WTC11 (cell line): ENCODE measurements at regions not wholly inside any gene's neighbourhood (a gene's known extent, or its start where the extent isn't known, plus 50 kb on each side); places are given as distances from the start of the nearest gene placed in this dataset.

ENCODE experiments used
- ATAC-seq: fragments of 200-7000 bp; cut with Tn5 transposase; 2 replicates; pipeline ENCODE4 v1.10.0; 2021; ENCODE audit warnings: mild to moderate bottlenecking, moderate library complexity
- CTCF ChIA-PET: fragments of 300-600 bp; sonication (Branson Sonifier 250); formaldehyde crosslinking; loops from one replicate; lab custom pipeline; 2021; ENCODE audit warnings: antibody characterized with exemption; lab: Charles Lee
- POLR2A ChIA-PET: fragments of 350-600 bp; sonication (Branson Sonifier 250); formaldehyde crosslinking; loops from one replicate; lab custom pipeline; 2021; ENCODE audit warnings: antibody characterized with exemption; lab: Charles Lee
- DNase-seq: peaks from one replicate; pipeline ENCODE4 v3.0.0; 2021; ENCODE audit warnings: low spot score
- H3K27ac Mint-ChIP-seq: 2 replicates; pipeline ENCODE4 v1.8.0; 2021; ENCODE audit warnings: mixed read lengths
- H3K27me3 Mint-ChIP-seq: 2 replicates; pipeline ENCODE4 v1.8.0; 2021; ENCODE audit warnings: low read depth, mild to moderate bottlenecking, moderate library complexity, mixed read lengths
- H3K36me3 Mint-ChIP-seq: 2 replicates; pipeline ENCODE4 v1.8.0; 2021; ENCODE audit warnings: mixed read lengths
- H3K4me1 Mint-ChIP-seq: 2 replicates; pipeline ENCODE4 v1.8.0; 2022; ENCODE audit warnings: mixed read lengths
- H3K4me3 Mint-ChIP-seq: 2 replicates; pipeline ENCODE4 v1.8.0; 2021; ENCODE audit warnings: mild to moderate bottlenecking, moderate library complexity, mixed read lengths
- H3K9me3 Mint-ChIP-seq: 2 replicates; pipeline ENCODE4 v1.8.0; 2021; ENCODE audit warnings: mixed read lengths
- ELF4 ChIP-seq: sonication (generic); formaldehyde crosslinking; IDR thresholded peaks from 2 replicates; pipeline ENCODE4 v1.8.1; 2022; ENCODE audit warnings: low read depth, mild to moderate bottlenecking, moderate library complexity, missing genetic modification reagents
- FOXK1 ChIP-seq: sonication (generic); formaldehyde crosslinking; IDR thresholded peaks from 2 replicates; pipeline ENCODE4 v1.8.0; 2022; ENCODE audit warnings: mild to moderate bottlenecking, moderate library complexity, missing genetic modification reagents
- FOXP4 ChIP-seq: sonication (generic); formaldehyde crosslinking; IDR thresholded peaks from 2 replicates; pipeline ENCODE4 v1.8.0; 2022; ENCODE audit warnings: mild to moderate bottlenecking, missing genetic modification reagents
- MLX ChIP-seq: sonication (generic); formaldehyde crosslinking; IDR thresholded peaks from 2 replicates; pipeline ENCODE4 v1.8.1; 2023; ENCODE audit warnings: mild to moderate bottlenecking, missing genetic modification reagents, moderate library complexity
- NFE2L1 ChIP-seq: sonication (generic); formaldehyde crosslinking; IDR thresholded peaks from 2 replicates; pipeline ENCODE4 v1.8.1; 2023; ENCODE audit warnings: missing genetic modification reagents
- NR2C2 ChIP-seq: sonication (generic); formaldehyde crosslinking; IDR thresholded peaks from 2 replicates; pipeline ENCODE4 v1.8.0; 2022; ENCODE audit warnings: mild to moderate bottlenecking, missing genetic modification reagents
- PRDM15 ChIP-seq: sonication (generic); formaldehyde crosslinking; IDR thresholded peaks from 2 replicates; pipeline ENCODE4 v1.8.0; 2022; ENCODE audit warnings: missing genetic modification reagents
- RELA ChIP-seq: sonication (generic); formaldehyde crosslinking; IDR thresholded peaks from 2 replicates; pipeline ENCODE4 v1.8.1; 2022; ENCODE audit warnings: missing genetic modification reagents, mild to moderate bottlenecking, borderline replicate concordance
- SMAD4 ChIP-seq: sonication (generic); formaldehyde crosslinking; IDR thresholded peaks from 2 replicates; pipeline ENCODE4 v1.8.0; 2022; ENCODE audit warnings: mild to moderate bottlenecking, missing genetic modification reagents
- SOX15 ChIP-seq: fragments of 250-450 bp; sonication (Bioruptor Pico); IDR thresholded peaks from 2 replicates; pipeline ENCODE4 v1.9.0; 2021; ENCODE audit warnings: mild to moderate bottlenecking
- SP1 ChIP-seq: sonication (generic); formaldehyde crosslinking; conservative IDR thresholded peaks from 2 replicates; pipeline ENCODE4 v1.8.1; 2022; ENCODE audit warnings: missing genetic modification reagents
- STAT6 ChIP-seq: sonication (generic); formaldehyde crosslinking; conservative IDR thresholded peaks from 2 replicates; pipeline ENCODE4 v1.8.1; 2023; ENCODE audit warnings: mild to moderate bottlenecking, low read depth, missing genetic modification reagents, moderate library complexity
- TCF7 ChIP-seq: sonication (generic); formaldehyde crosslinking; IDR thresholded peaks from 2 replicates; pipeline ENCODE4 v1.8.0; 2022; ENCODE audit warnings: mild to moderate bottlenecking, low read depth, missing genetic modification reagents, moderate library complexity
- ZBTB21 ChIP-seq: sonication (generic); formaldehyde crosslinking; IDR thresholded peaks from 2 replicates; pipeline ENCODE4 v1.8.1; 2023; ENCODE audit warnings: mild to moderate bottlenecking, missing genetic modification reagents, borderline replicate concordance
- ZNF138 ChIP-seq: sonication (generic); formaldehyde crosslinking; conservative IDR thresholded peaks from 2 replicates; pipeline ENCODE4 v1.8.1; 2022; ENCODE audit warnings: mild to moderate bottlenecking, moderate library complexity, missing genetic modification reagents
- ZNF219 ChIP-seq: sonication (generic); formaldehyde crosslinking; IDR thresholded peaks from 2 replicates; pipeline ENCODE4 v1.8.0; 2023; ENCODE audit warnings: missing genetic modification reagents, mild to moderate bottlenecking, borderline replicate concordance
- ZNF232 ChIP-seq: sonication (generic); formaldehyde crosslinking; IDR thresholded peaks from 2 replicates; pipeline ENCODE4 v1.8.0; 2022; ENCODE audit warnings: mild to moderate bottlenecking, missing genetic modification reagents
- ZNF281 ChIP-seq: sonication (generic); formaldehyde crosslinking; IDR thresholded peaks from 2 replicates; pipeline ENCODE4 v1.8.0; 2023; ENCODE audit warnings: mild to moderate bottlenecking, missing genetic modification reagents

GRCh38 chr3:117744935-117745334 is 1035.4 kb downstream of the TUSC7 start:
- CTCF ChIA-PET: no interaction called here

More at GRCh38 chr3:117744935-117745334, 1035.4 kb downstream of the TUSC7 start:
- POLR2A ChIA-PET: no interaction called here
- ATAC-seq (no peak), DNase-seq (no peak)
- no peak overlapping the region for H3K27ac Mint-ChIP-seq
- H3K36me3 Mint-ChIP-seq: no peaks in the 10 kb centered on the region
- no peaks in the 10 kb centered on the region for H3K27me3 Mint-ChIP-seq
- no peaks in the 10 kb centered on the region for H3K4me1 Mint-ChIP-seq
- TF ChIP-seq ZBTB21 (no peak), SOX15 (CRISPR knock-in tag) (no peak), SMAD4 (CRISPR knock-in tag) (no peak), STAT6 (CRISPR knock-in tag) (no peak), FOXP4 (CRISPR knock-in tag) (no peak), SP1 (CRISPR knock-in tag) (no peak), RELA (no peak), FOXK1 (CRISPR knock-in tag) (no peak), NR2C2 (CRISPR knock-in tag) (no peak), MLX (CRISPR knock-in tag) (no peak), ZNF281 (no peak), TCF7 (no peak), ZNF219 (CRISPR knock-in tag) (no peak), ZNF138 (no peak), ZNF232 (no peak), PRDM15 (CRISPR knock-in tag) (no peak), NFE2L1 (CRISPR knock-in tag) (no peak), ELF4 (CRISPR knock-in tag) (no peak)
- no peaks in the 10 kb centered on the region for H3K9me3 Mint-ChIP-seq
- no peak overlapping the region for H3K4me3 Mint-ChIP-seq
